ENCODE measurements at regions not wholly inside any gene's neighbourhood (a gene's known extent, or its start where the extent isn't known, plus 50 kb on each side); places are given as distances from the start of the nearest gene placed in this dataset.

- no peak for DNase-seq
- no peak for TF ChIP-seq GATA1 (IDR thresholded peaks at IDR 0.05; ENCODE audit: low read depth, low read length)
- TF ChIP-seq POLR2A (IDR thresholded peaks at IDR 0.05; ENCODE audit: low read length) = no peak
Observed at GRCh38 chr1:219792337-219793021, 135.9 kb downstream of the SLC30A10 start.

GRCh38 chr1:219791766-219792165, 136.6 kb downstream of the SLC30A10 start:
- no peak for TF ChIP-seq POLR2A (IDR thresholded peaks at IDR 0.05; ENCODE audit: low read length)
- TF ChIP-seq GATA1 (IDR thresholded peaks at IDR 0.05; ENCODE audit: low read depth, low read length) = no peak
- DNase-seq = no peak

- TF ChIP-seq POLR2A (IDR thresholded peaks at IDR 0.05; ENCODE audit: low read length) (no peak), GATA1 (IDR thresholded peaks at IDR 0.05; ENCODE audit: low read depth, low read length) (no peak)
- no peak for DNase-seq
Observed at GRCh38 chr1:219790834-219791615, 137.3 kb downstream of the SLC30A10 start.

- TF ChIP-seq POLR2A (IDR thresholded peaks at IDR 0.05; ENCODE audit: low read length) (no peak), GATA1 (IDR thresholded peaks at IDR 0.05; ENCODE audit: low read depth, low read length) (no peak)
- no peak for DNase-seq
Observed at GRCh38 chr1:219788700-219789099, 139.7 kb downstream of the SLC30A10 start.

- TF ChIP-seq POLR2A (IDR thresholded peaks at IDR 0.05; ENCODE audit: low read length) (no peak), GATA1 (IDR thresholded peaks at IDR 0.05; ENCODE audit: low read depth, low read length) (no peak)
- no peak for DNase-seq
Observed at GRCh38 chr1:219788091-219788490, 140.3 kb downstream of the SLC30A10 start.

- DNase-seq = no peak
- no peak for TF ChIP-seq GATA1 (IDR thresholded peaks at IDR 0.05; ENCODE audit: low read depth, low read length)
- TF ChIP-seq POLR2A (IDR thresholded peaks at IDR 0.05; ENCODE audit: low read length) = no peak
Observed at GRCh38 chr1:219784660-219785381, 143.5 kb downstream of the SLC30A10 start.

- TF ChIP-seq POLR2A (IDR thresholded peaks at IDR 0.05; ENCODE audit: low read length) = no peak
- TF ChIP-seq GATA1 (IDR thresholded peaks at IDR 0.05; ENCODE audit: low read depth, low read length) = no peak
- no peak for DNase-seq
Observed at GRCh38 chr1:219783605-219784235, 144.6 kb downstream of the SLC30A10 start.

GRCh38 chr1:219782929-219783328, 145.4 kb downstream of the SLC30A10 start:
- TF ChIP-seq GATA1 (IDR thresholded peaks at IDR 0.05; ENCODE audit: low read depth, low read length) = no peak
- TF ChIP-seq POLR2A (IDR thresholded peaks at IDR 0.05; ENCODE audit: low read length) = no peak
- no peak for DNase-seq

GRCh38 chr1:219782311-219782710, 146.0 kb downstream of the SLC30A10 start:
- TF ChIP-seq POLR2A (IDR thresholded peaks at IDR 0.05; ENCODE audit: low read length) (no peak), GATA1 (IDR thresholded peaks at IDR 0.05; ENCODE audit: low read depth, low read length) (no peak)
- no peak for DNase-seq

- TF ChIP-seq POLR2A (IDR thresholded peaks at IDR 0.05; ENCODE audit: low read length) (no peak), GATA1 (IDR thresholded peaks at IDR 0.05; ENCODE audit: low read depth, low read length) (no peak)
- no peak for DNase-seq
Observed at GRCh38 chr1:219781491-219781890, 146.9 kb downstream of the SLC30A10 start.

- no peak for DNase-seq
- no peak for TF ChIP-seq POLR2A (IDR thresholded peaks at IDR 0.05; ENCODE audit: low read length)
- TF ChIP-seq GATA1 (IDR thresholded peaks at IDR 0.05; ENCODE audit: low read depth, low read length) = no peak
Observed at GRCh38 chr1:219778793-219779369, 149.5 kb downstream of the SLC30A10 start.

GRCh38 chr1:219778110-219778509, 150.2 kb downstream of the SLC30A10 start:
- DNase-seq = no peak
- no peak for TF ChIP-seq POLR2A (IDR thresholded peaks at IDR 0.05; ENCODE audit: low read length)
- TF ChIP-seq GATA1 (IDR thresholded peaks at IDR 0.05; ENCODE audit: low read depth, low read length) = no peak

- DNase-seq = no peak
- TF ChIP-seq GATA1 (IDR thresholded peaks at IDR 0.05; ENCODE audit: low read depth, low read length) (no peak), POLR2A (IDR thresholded peaks at IDR 0.05; ENCODE audit: low read length) (no peak)
Observed at GRCh38 chr1:219774386-219774785, 154.0 kb downstream of the SLC30A10 start.
